ENCODE measurements at regions not wholly inside any gene's neighbourhood (a gene's known extent, or its start where the extent isn't known, plus 50 kb on each side); places are given as distances from the start of the nearest gene placed in this dataset.

DNA sequence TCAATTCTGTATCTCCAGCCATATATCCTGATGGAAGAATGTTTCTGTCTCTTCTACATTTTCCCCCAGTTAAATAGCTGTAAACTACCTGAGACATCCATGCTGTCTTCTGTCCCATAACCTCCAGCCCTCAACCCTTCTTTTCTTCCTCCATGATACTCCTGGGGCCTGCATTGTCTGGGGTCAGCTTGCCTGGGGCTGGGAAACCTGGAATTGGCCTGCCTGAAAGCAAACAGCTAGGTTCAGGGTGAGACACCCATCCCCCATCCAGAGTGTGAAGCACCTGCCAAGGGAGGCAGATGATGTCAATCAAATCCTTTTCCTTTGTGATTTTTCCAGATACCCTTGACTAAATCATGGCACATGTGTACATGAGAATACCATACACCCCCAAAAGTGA, 313.7 kb upstream of the MGAT5 start:
- no peak for DNase-seq (ENCODE audit: low read depth)

DNA sequence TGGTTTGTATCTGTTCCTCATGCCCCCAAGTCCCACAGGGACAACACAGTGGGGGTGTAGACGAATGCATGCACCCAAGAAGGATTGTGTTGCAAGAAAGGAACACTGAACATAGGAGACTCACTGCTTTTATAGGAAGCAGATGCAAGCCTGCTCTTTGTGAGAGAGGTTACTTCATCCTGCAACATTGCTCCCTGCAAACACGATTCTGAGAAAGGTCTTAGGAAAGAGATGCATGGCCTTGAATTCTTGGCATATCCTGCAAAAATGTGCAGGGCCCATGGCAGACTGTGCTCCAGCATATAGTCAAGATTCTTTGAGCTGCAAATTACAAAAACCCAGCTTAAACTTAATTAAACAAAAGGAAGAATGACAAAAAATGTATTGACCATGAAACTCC, 312.2 kb upstream of the MGAT5 start:
- DNase-seq (ENCODE audit: low read depth): no peak

GRCh38 chr2:133942398-133942797, 311.5 kb upstream of the MGAT5 start:
- DNase-seq (ENCODE audit: low read depth): no peak

DNA sequence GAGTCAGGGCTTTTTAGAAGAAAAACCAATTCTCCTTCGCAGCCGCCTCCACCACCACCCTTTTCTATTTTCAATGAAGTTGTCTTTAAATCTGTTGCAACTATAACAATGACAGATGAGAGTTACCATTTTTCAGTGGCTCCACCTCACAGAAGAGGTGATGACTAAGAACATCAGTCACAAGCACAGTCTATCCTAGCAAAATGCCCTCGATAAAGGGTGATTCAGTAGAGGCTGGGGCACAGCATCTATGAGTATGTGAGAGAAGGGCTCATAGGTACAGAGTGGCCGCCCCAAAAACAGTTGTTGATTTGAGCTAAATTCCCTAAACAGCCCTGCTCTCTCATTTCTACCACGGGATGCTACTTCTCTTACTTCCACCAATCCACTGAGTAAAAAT, 310.8 kb upstream of the MGAT5 start:
- DNase-seq (ENCODE audit: low read depth): no peak

DNA sequence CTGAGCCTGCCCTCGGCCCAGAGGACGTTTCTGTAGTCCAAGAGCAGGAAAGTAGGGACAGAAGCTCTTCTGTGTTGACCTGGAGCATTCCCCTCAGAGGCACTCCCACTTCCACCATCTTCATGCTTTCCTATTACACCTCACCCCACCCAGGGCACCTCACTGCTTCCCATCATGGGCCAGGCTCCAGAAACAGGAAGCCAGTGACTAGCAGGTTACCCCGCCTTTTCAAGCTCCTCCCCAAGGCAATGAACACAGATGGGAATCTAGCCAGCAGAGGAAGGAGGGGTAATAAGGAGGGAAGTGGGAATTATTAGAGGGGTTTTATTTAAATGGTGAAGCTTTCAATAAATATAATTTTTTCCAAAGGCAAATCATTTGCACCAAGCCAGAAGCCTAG, 308.8 kb upstream of the MGAT5 start:
- DNase-seq (ENCODE audit: low read depth): no peak

DNA sequence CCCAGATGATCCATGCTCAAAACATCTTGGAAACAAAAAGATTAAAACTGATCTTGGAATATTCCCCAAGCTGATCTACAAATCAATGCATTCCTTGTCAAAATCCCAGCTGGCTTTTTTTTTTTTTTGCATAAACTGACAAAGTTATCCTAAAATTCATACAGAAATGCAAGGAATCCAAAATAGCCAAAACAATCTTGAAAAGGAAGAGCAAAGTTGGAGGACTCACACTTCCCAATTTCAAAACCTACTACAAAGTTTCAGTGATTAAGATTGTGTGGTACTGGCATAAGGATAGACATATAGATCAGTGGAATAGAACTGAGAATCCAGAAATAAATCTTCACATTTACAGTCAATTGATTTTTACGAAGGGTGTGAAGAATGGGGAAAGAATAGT, 306.8 kb upstream of the MGAT5 start:
- DNase-seq (ENCODE audit: low read depth): no peak

DNA sequence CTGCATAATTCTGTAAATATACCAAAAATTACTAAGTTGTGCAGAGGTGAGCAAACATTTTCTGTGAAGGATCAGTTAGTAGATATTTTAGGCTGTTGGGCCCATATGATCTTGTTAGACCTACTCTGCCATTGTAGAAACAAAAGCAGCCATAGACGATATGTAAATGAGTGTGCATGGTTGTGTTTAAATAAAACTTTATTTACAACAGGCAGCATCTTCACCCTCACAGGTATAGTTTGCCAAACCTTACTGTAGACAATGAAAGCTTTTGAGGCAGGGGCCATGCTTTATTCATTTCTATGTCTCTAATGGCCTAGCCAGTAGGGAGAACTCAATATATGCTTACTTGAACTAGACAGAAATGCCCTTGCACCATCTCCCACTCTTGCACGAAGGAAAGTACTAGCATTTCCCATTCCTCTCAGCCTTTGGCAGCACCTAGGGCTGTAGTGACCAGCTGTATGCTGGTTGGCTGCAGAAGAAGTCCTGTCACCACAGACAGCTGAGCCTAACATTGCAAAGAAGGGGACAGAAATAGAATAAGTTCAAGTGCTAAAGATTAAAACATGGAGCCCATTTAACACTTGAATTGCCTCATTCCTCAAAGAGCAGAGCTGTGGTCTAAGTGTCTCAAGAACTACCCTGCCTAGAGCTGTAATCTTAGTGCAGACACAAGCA, 305.1 kb upstream of the MGAT5 start:
- DNase-seq (ENCODE audit: low read depth): no peak

GRCh38 chr2:133949595-133949994, 304.3 kb upstream of the MGAT5 start:
- no peak for DNase-seq (ENCODE audit: low read depth)

DNA sequence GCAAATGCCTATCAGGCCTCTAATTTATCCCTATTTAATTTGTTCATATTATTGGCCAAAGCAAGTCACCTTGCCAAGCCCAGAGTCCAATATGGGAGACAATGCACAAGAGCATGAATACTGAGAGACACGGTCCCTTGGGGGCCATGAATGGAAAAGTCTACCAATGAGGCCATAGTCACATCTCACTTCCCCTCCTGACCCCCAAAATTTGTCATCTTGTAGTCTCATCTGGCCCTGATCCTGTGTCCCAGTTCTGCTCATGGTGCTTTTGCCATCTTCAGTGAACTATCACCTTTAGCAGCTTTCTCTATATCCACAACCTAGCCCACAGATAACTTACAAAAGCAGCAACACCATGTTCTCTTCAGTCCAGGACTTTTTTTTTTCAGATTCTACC, 302.7 kb upstream of the MGAT5 start:
- no peak for DNase-seq (ENCODE audit: low read depth)

DNA sequence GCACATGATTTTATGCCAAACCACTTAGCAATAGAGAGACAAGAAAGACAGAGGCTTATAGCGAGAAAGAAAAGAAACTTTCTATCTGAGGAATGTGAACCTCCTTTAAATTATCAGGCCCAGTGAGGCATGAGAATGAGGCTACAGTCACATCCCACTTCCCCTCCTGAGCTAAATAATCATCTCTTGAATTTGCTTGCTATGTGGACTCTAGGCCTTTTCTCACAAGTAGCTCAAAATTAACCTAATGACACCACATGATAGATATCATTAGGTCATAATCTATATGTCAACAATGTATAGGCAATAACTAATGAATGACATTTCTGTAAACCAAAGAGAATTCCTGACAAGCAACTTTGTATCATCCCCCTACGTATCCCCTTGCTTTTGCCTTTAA, 301.5 kb upstream of the MGAT5 start:
- DNase-seq (ENCODE audit: low read depth): no peak

DNA sequence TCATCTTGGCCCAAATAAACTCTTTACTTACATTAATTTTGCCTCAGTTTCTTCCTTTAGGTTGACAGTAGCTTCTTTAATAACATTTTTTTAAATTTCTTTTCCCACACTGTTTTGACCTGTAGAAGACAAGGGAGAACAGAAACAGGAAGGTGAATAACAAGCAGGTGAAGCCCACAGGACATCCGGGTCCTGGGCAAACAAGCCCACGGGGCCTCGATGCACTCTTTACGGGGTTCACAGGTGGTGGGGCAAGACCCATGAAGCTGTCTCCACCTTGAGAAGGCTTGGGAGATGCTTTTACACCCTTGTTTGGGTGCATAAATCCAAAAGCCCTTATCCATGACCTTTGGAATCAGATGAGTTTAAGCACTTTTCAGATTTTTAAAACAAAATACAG, 301.0 kb upstream of the MGAT5 start:
- DNase-seq (ENCODE audit: low read depth): no peak

GRCh38 chr2:133953524-133953923, 300.3 kb upstream of the MGAT5 start:
- DNase-seq (ENCODE audit: low read depth): no peak

GRCh38 chr2:133954636-133955035, 299.2 kb upstream of the MGAT5 start:
- DNase-seq (ENCODE audit: low read depth): no peak

- DNase-seq (ENCODE audit: low read depth): no peak
These were observed 298.7 kb upstream of the MGAT5 start for GRCh38 chr2:133955169-133955568.

DNA sequence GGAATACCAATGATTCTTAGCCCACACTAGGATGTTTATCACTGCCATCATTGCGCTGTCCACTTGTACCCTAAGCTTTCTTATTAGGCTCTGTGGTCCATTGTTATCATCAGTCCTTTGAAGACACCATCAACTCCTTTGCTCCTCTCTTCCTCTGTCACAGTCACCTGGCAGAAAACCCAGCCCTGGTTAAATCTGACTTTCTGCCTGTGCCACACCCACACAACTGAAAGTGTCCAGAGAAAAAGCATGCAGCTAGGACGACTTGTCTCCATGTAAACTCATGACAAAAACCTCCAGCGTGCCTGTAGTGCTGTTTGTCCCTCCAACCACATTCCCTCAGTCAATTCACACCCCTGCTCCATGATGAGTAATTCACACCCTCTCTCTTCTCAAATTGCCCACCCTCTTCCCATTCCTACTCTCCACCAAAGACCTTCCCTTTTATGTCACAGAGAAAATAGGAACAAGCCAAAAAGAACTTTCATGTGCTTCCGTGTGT, 297.4 kb upstream of the MGAT5 start:
- no peak for DNase-seq (ENCODE audit: low read depth)

- DNase-seq (ENCODE audit: low read depth): no peak
These were observed 296.0 kb upstream of the MGAT5 start for GRCh38 chr2:133957724-133958480.

- DNase-seq (ENCODE audit: low read depth): no peak
These were observed 294.8 kb upstream of the MGAT5 start for GRCh38 chr2:133959066-133959465.

DNA sequence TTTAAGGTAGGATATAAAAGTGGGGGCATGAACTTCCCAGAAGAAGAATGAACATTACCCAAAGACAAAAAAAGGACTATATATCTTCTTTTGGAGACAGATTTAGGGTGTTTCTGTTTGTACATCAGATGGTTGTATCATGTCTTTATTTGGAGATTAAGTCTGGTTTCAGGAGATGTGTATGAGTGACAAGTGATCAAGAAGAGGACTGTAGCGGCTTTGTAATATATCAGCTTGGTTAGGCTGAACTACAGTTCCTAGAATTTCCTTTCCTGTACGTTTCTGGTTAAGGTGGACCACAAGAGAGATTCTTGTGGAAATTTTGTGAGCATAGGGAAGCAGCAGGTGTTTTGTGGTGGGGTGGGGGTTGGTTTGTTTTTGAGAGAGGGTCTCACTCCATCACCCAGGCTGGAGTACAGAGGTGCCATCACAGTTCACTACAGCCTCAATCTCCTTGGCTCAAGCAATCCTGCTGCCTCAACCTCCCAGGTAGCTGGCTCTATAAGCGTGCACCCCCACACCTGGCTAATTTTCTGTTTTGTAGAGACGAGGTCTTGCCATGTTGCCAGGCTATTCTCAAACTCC, 287.1 kb upstream of the MGAT5 start:
- DNase-seq (ENCODE audit: low read depth): no peak

- DNase-seq (ENCODE audit: low read depth): no peak
These were observed 286.5 kb upstream of the MGAT5 start for GRCh38 chr2:133967326-133967725.

GRCh38 chr2:133968446-133968845, 285.4 kb upstream of the MGAT5 start:
- no peak for DNase-seq (ENCODE audit: low read depth)

GRCh38 chr2:133970641-133971040, 283.2 kb upstream of the MGAT5 start:
- no peak for DNase-seq (ENCODE audit: low read depth)

GRCh38 chr2:133972297-133972696, 281.6 kb upstream of the MGAT5 start:
- no peak for DNase-seq (ENCODE audit: low read depth)

GRCh38 chr2:133972786-133973185, 281.1 kb upstream of the MGAT5 start:
- peak; percentile 9 for DNase-seq (ENCODE audit: low read depth)

All from LHCN-M2 (cell line).